Caki2 (cell line): ENCODE measurements at regions not wholly inside any gene's neighbourhood (a gene's known extent, or its start where the extent isn't known, plus 50 kb on each side); places are given as distances from the start of the nearest gene placed in this dataset.

Experiments
- DNase-seq: peaks from one replicate; pipeline ENCODE4 v3.0.0-alpha.2; 2015; ENCODE audit warnings: low read depth
- in situ Hi-C: cut with HindIII; loops from 2 replicates; pipeline ENCODE4 v1.10.0; 2016; ENCODE audit warnings: low sequenced_read_pairs, low pct_unique_long_range_greater_than_20kb, mixed read lengths

GRCh38 chr22:48235744-48236143 is 1473.3 kb downstream of the TBC1D22A start:
- in situ Hi-C loops = no loop called here
- DNase-seq = no peak

- in situ Hi-C loops = no loop called here
Measured at GRCh38 chr22:48234011-48234410, 1471.6 kb downstream of the TBC1D22A start.

GRCh38 chr22:48233586-48233985 is 1471.1 kb downstream of the TBC1D22A start:
- DNase-seq = no peak
- in situ Hi-C loops = no loop called here

More at GRCh38 chr22:48234011-48234410, 1471.6 kb downstream of the TBC1D22A start:
- no peak for DNase-seq

- in situ Hi-C loops = no loop called here
- DNase-seq = no peak
Measured at GRCh38 chr22:48228468-48228867, 1466.0 kb downstream of the TBC1D22A start.

- in situ Hi-C loops = no loop called here
- DNase-seq = no peak
Measured at GRCh38 chr22:48227341-48228018, 1465.0 kb downstream of the TBC1D22A start.

GRCh38 chr22:48226026-48227013 is 1463.9 kb downstream of the TBC1D22A start:
- in situ Hi-C loops = no loop called here
- DNase-seq = no peak

GRCh38 chr22:48224332-48224731 is 1461.9 kb downstream of the TBC1D22A start:
- no peak for DNase-seq
- in situ Hi-C loops = no loop called here

GRCh38 chr22:48223488-48224190 is 1461.2 kb downstream of the TBC1D22A start:
- in situ Hi-C loops = no loop called here

GRCh38 chr22:48222742-48223487 is 1460.5 kb downstream of the TBC1D22A start:
- in situ Hi-C loops = no loop called here
- no peak for DNase-seq

More at GRCh38 chr22:48223488-48224190, 1461.2 kb downstream of the TBC1D22A start:
- no peak for DNase-seq

- no peak for DNase-seq
- in situ Hi-C loops = no loop called here
Measured at GRCh38 chr22:48218889-48219420, 1456.5 kb downstream of the TBC1D22A start.

GRCh38 chr22:48217596-48217995 is 1455.1 kb downstream of the TBC1D22A start:
- in situ Hi-C loops = no loop called here
- no peak for DNase-seq

GRCh38 chr22:48212727-48213126 is 1450.3 kb downstream of the TBC1D22A start:
- in situ Hi-C loops = no loop called here
- DNase-seq = no peak

GRCh38 chr22:48210812-48211211 is 1448.4 kb downstream of the TBC1D22A start:
- DNase-seq = no peak
- in situ Hi-C loops = no loop called here

GRCh38 chr22:48210198-48210580 is 1447.7 kb downstream of the TBC1D22A start:
- in situ Hi-C loops = no loop called here
- no peak for DNase-seq

GRCh38 chr22:48209473-48210197 is 1447.2 kb downstream of the TBC1D22A start:
- no peak for DNase-seq
- in situ Hi-C loops = no loop called here

GRCh38 chr22:48208894-48209293 is 1446.4 kb downstream of the TBC1D22A start:
- DNase-seq = no peak
- in situ Hi-C loops = no loop called here

GRCh38 chr22:48207919-48208535 is 1445.6 kb downstream of the TBC1D22A start:
- in situ Hi-C loops = no loop called here
- DNase-seq = no peak
